ENCODE measurements at regions not wholly inside any gene's neighbourhood (a gene's known extent, or its start where the extent isn't known, plus 50 kb on each side); places are given as distances from the start of the nearest gene placed in this dataset.
"Not testable (repeated sequence)": the region's sequence is repeated elsewhere in the genome, so short reads cannot be mapped to it uniquely, and the experiment has no call there.

DNA sequence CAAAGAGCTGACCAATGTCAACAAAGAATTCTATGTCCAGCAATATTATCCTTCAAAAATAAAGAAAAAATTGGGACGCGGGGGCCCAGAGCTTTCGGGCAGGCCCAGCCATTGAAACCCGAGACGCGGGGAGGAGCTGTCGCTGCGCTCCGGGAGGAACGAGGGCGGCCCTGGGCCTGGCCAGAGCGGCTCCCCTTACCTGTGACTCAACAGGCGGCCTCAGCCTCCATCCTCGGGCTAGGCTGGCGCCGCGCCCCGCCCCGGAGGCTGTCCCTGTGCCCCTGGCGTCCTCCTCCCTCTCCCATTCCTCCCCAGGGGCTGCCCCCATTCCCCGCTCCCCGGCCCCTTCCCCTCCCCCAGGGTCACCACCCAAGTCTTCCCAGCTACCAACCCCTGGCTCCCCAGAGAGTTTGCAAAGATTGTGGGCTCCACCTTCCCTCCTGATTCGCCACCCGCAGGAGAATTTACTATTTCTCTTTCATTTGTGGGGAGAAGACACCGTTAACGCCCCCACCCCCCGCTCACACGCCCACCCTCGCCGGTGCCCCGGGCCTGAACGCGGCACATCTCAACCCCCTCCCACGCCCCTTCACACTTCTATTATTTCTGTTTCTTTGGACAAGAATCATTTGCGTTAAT is 127.9 kb downstream of the ARRDC4 start:
- H3K4me1 Mint-ChIP-seq; H3K27me3 Mint-ChIP-seq; POLR2A ChIA-PET; H3K27me3 ChIP-seq (replicated peaks in 1 of 4; ENCODE audit: control extremely low read depth in 1 of 4, control insufficient read depth in 3 of 4, insufficient read depth in 4 of 4, low read length in 3 of 4); H3K27ac Mint-ChIP-seq; ATAC-seq (ENCODE audit: low read depth); DNase-seq; H3K4me3 ChIP-seq (ENCODE audit: control extremely low read depth in 1 of 5, extremely low read depth in 1 of 5, insufficient read depth in 1 of 5, low read depth in 2 of 5, low read length in 4 of 5); H3K4me1 ChIP-seq (ENCODE audit: control insufficient read depth in 2 of 2, insufficient read depth in 2 of 2, low read length in 2 of 2); H3K4me2 ChIP-seq (replicated peaks; ENCODE audit: low read depth, low read length, poor library complexity, severe bottlenecking); H3K79me2 ChIP-seq (ENCODE audit: control insufficient read depth, insufficient read depth, low read length); H3K9me3 ChIP-seq (ENCODE audit: control extremely low read depth in 1 of 3, control insufficient read depth in 2 of 3, insufficient read depth in 1 of 3, low read length in 2 of 3); H2AFZ ChIP-seq (ENCODE audit: insufficient read depth, low read depth, low read length, poor library complexity, severe bottlenecking); H3K36me3 ChIP-seq (replicated peaks in 1 of 2; ENCODE audit: control extremely low read depth in 1 of 2, control insufficient read depth in 1 of 2, extremely low read depth in 1 of 2, insufficient read depth in 2 of 2, low read length in 1 of 2); H3K9ac ChIP-seq (ENCODE audit: low read length); intact Hi-C loops (cut with micrococcal nuclease); H3K9me3 Mint-ChIP-seq (ENCODE audit: insufficient read depth); H3K4me3 Mint-ChIP-seq; H4K20me1 ChIP-seq (ENCODE audit: control insufficient read depth, insufficient read depth, low read length, poor library complexity, severe bottlenecking); H3K27ac ChIP-seq (ENCODE audit: low read length in 2 of 2): not testable (repeated sequence)
- WGBS (ENCODE audit: insufficient coverage) = no CpG with 5 or more reads among the region's 35 CpGs
- CTCF ChIA-PET = interaction anchor here (0.8 to 2.1 kb wide), 3 partner anchors 11 to 184 kb away, joined by 3 to 7 read pairs (median 5); no protein-coding TSS in a partner anchor

GRCh38 chr15:98089352-98089751 is 128.8 kb downstream of the ARRDC4 start:
- POLR2A ChIA-PET; H2AFZ ChIP-seq (ENCODE audit: insufficient read depth, low read depth, low read length, poor library complexity, severe bottlenecking); H3K79me2 ChIP-seq (ENCODE audit: control insufficient read depth, insufficient read depth, low read length); DNase-seq; H3K4me3 Mint-ChIP-seq; H3K27ac ChIP-seq (ENCODE audit: low read length in 2 of 2); intact Hi-C loops (cut with micrococcal nuclease); H3K36me3 ChIP-seq (replicated peaks in 1 of 2; ENCODE audit: control extremely low read depth in 1 of 2, control insufficient read depth in 1 of 2, extremely low read depth in 1 of 2, insufficient read depth in 2 of 2, low read length in 1 of 2); H3K4me3 ChIP-seq (ENCODE audit: control extremely low read depth in 1 of 5, extremely low read depth in 1 of 5, insufficient read depth in 1 of 5, low read depth in 2 of 5, low read length in 4 of 5); H3K27me3 Mint-ChIP-seq; H3K9me3 ChIP-seq (ENCODE audit: control extremely low read depth in 1 of 3, control insufficient read depth in 2 of 3, insufficient read depth in 1 of 3, low read length in 2 of 3); ATAC-seq (ENCODE audit: low read depth); H4K20me1 ChIP-seq (ENCODE audit: control insufficient read depth, insufficient read depth, low read length, poor library complexity, severe bottlenecking); H3K9me3 Mint-ChIP-seq (ENCODE audit: insufficient read depth); H3K4me1 Mint-ChIP-seq; H3K27ac Mint-ChIP-seq; H3K9ac ChIP-seq (ENCODE audit: low read length); H3K27me3 ChIP-seq (replicated peaks in 1 of 4; ENCODE audit: control extremely low read depth in 1 of 4, control insufficient read depth in 3 of 4, insufficient read depth in 4 of 4, low read length in 3 of 4); H3K4me1 ChIP-seq (ENCODE audit: control insufficient read depth in 2 of 2, insufficient read depth in 2 of 2, low read length in 2 of 2); H3K4me2 ChIP-seq (replicated peaks; ENCODE audit: low read depth, low read length, poor library complexity, severe bottlenecking): not testable (repeated sequence)
- no CpG with 5 or more reads among the region's 9 CpGs for WGBS (ENCODE audit: insufficient coverage)
- CTCF ChIA-PET = interaction anchor here (1.7 kb wide), 1 partner anchor 181 kb away, joined by 5 read pairs; no protein-coding TSS in a partner anchor

DNA sequence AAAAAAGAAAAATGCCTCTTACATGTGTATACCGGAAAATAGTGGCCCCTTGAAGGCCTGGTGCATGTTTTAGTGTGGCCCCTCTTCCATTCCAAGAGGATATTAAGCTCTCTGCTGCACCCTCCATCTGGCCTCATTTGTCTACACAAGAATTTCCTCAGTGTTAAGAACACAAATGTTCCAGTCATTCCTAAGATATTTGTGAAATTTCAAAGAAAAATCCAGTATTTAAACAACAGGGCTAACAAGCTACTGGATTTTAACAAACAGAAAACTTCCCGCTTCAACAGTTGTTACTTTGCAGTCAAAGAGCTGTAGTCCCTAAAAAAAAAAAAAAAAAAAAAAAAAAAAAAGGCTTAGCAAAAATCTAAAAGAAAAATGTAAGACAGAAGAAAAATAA is 137.5 kb downstream of the ARRDC4 start:
- ATAC-seq (ENCODE audit: low read depth); H3K9ac ChIP-seq (ENCODE audit: low read length); H3K27ac ChIP-seq (ENCODE audit: low read length in 2 of 2); H3K36me3 ChIP-seq (replicated peaks in 1 of 2; ENCODE audit: control extremely low read depth in 1 of 2, control insufficient read depth in 1 of 2, extremely low read depth in 1 of 2, insufficient read depth in 2 of 2, low read length in 1 of 2); H3K27ac Mint-ChIP-seq; H3K4me2 ChIP-seq (replicated peaks; ENCODE audit: low read depth, low read length, poor library complexity, severe bottlenecking); H3K9me3 ChIP-seq (ENCODE audit: control extremely low read depth in 1 of 3, control insufficient read depth in 2 of 3, insufficient read depth in 1 of 3, low read length in 2 of 3); POLR2A ChIA-PET; H3K79me2 ChIP-seq (ENCODE audit: control insufficient read depth, insufficient read depth, low read length); H3K27me3 Mint-ChIP-seq; DNase-seq; H4K20me1 ChIP-seq (ENCODE audit: control insufficient read depth, insufficient read depth, low read length, poor library complexity, severe bottlenecking); H3K27me3 ChIP-seq (replicated peaks in 1 of 4; ENCODE audit: control extremely low read depth in 1 of 4, control insufficient read depth in 3 of 4, insufficient read depth in 4 of 4, low read length in 3 of 4); H3K4me3 ChIP-seq (ENCODE audit: control extremely low read depth in 1 of 5, extremely low read depth in 1 of 5, insufficient read depth in 1 of 5, low read depth in 2 of 5, low read length in 4 of 5); intact Hi-C loops (cut with micrococcal nuclease); H3K4me3 Mint-ChIP-seq; H3K9me3 Mint-ChIP-seq (ENCODE audit: insufficient read depth); H2AFZ ChIP-seq (ENCODE audit: insufficient read depth, low read depth, low read length, poor library complexity, severe bottlenecking); H3K4me1 Mint-ChIP-seq; H3K4me1 ChIP-seq (ENCODE audit: control insufficient read depth in 2 of 2, insufficient read depth in 2 of 2, low read length in 2 of 2): not testable (repeated sequence)
- CTCF ChIA-PET = interaction anchor here (0.7 kb wide), 1 partner anchor 33 kb away, joined by 3 read pairs; no protein-coding TSS in a partner anchor
- no CpG with 5 or more reads among the region's 2 CpGs for WGBS (ENCODE audit: insufficient coverage)

- H3K27me3 Mint-ChIP-seq; H3K9ac ChIP-seq (ENCODE audit: low read length); ATAC-seq (ENCODE audit: low read depth); CTCF ChIA-PET; H2AFZ ChIP-seq (ENCODE audit: insufficient read depth, low read depth, low read length, poor library complexity, severe bottlenecking); DNase-seq; H4K20me1 ChIP-seq (ENCODE audit: control insufficient read depth, insufficient read depth, low read length, poor library complexity, severe bottlenecking); H3K4me1 ChIP-seq (ENCODE audit: control insufficient read depth in 2 of 2, insufficient read depth in 2 of 2, low read length in 2 of 2); H3K4me3 Mint-ChIP-seq; H3K9me3 ChIP-seq (ENCODE audit: control extremely low read depth in 1 of 3, control insufficient read depth in 2 of 3, insufficient read depth in 1 of 3, low read length in 2 of 3); H3K36me3 ChIP-seq (replicated peaks in 1 of 2; ENCODE audit: control extremely low read depth in 1 of 2, control insufficient read depth in 1 of 2, extremely low read depth in 1 of 2, insufficient read depth in 2 of 2, low read length in 1 of 2); H3K4me2 ChIP-seq (replicated peaks; ENCODE audit: low read depth, low read length, poor library complexity, severe bottlenecking); H3K9me3 Mint-ChIP-seq (ENCODE audit: insufficient read depth); H3K27ac Mint-ChIP-seq; H3K27ac ChIP-seq (ENCODE audit: low read length in 2 of 2); H3K27me3 ChIP-seq (replicated peaks in 1 of 4; ENCODE audit: control extremely low read depth in 1 of 4, control insufficient read depth in 3 of 4, insufficient read depth in 4 of 4, low read length in 3 of 4); H3K4me1 Mint-ChIP-seq; intact Hi-C loops (cut with micrococcal nuclease); H3K79me2 ChIP-seq (ENCODE audit: control insufficient read depth, insufficient read depth, low read length); POLR2A ChIA-PET; H3K4me3 ChIP-seq (ENCODE audit: control extremely low read depth in 1 of 5, extremely low read depth in 1 of 5, insufficient read depth in 1 of 5, low read depth in 2 of 5, low read length in 4 of 5): not testable (repeated sequence)
- 100% methylated on average over 1 of the region's 6 CpGs for WGBS (ENCODE audit: insufficient coverage)
Observed at GRCh38 chr15:98100606-98101005, 140.1 kb downstream of the ARRDC4 start.
